PFSK-1 (cell line): ENCODE measurements at regions not wholly inside any gene's neighbourhood (a gene's known extent, or its start where the extent isn't known, plus 50 kb on each side); places are given as distances from the start of the nearest gene placed in this dataset.

ENCODE experiments used
- POLR2AphosphoS5 ChIP-seq: IDR thresholded peaks from 2 replicates; pipeline ENCODE4 v1.6.1; 2012; ENCODE audit warnings: low read depth, mild to moderate bottlenecking, control low read depth, low read length, moderate library complexity
- TAF1 ChIP-seq: IDR thresholded peaks from 2 replicates; pipeline ENCODE4 v1.6.1; 2012; ENCODE audit warnings: low read length, control low read depth, borderline replicate concordance; ENCODE audit not compliant: insufficient read depth
- TF ChIP-seq, protein P1 (sequence below), 2 experiments: IDR thresholded peaks; 2 replicates each; pipeline versions ENCODE4 v1.6.1 to v1.8.0; 2011 to 2012; ENCODE audit warnings: low read depth in 2 of 2, low read length in 2 of 2, control low read depth in 1 of 2, inconsistent platforms in 1 of 2, mild to moderate bottlenecking in 1 of 2, moderate library complexity in 1 of 2; ENCODE audit not compliant: insufficient read depth in 1 of 2

DNA sequence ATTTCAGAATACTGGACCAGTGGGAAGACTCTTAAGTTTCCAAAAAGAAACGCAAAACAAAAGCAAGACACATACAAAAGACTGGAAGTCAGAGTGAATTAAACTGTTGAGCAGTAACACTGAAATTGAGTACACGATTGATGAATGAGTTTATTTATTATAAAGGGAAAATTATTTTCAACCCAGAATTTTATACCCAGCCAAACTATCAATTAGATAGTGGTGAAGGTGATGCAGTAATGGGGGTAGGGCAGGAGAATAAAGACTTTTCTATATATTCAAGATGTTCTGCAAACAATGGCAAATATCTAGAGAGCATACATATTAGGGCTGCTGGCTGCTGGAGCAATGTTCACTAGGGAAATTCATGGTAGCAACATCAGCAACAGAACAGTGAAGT lies 143.7 kb upstream of the NPVF start:
- TF ChIP-seq TAF1 (no peak), POLR2AphosphoS5 (no peak)
- TF ChIP-seq, protein P1, sequence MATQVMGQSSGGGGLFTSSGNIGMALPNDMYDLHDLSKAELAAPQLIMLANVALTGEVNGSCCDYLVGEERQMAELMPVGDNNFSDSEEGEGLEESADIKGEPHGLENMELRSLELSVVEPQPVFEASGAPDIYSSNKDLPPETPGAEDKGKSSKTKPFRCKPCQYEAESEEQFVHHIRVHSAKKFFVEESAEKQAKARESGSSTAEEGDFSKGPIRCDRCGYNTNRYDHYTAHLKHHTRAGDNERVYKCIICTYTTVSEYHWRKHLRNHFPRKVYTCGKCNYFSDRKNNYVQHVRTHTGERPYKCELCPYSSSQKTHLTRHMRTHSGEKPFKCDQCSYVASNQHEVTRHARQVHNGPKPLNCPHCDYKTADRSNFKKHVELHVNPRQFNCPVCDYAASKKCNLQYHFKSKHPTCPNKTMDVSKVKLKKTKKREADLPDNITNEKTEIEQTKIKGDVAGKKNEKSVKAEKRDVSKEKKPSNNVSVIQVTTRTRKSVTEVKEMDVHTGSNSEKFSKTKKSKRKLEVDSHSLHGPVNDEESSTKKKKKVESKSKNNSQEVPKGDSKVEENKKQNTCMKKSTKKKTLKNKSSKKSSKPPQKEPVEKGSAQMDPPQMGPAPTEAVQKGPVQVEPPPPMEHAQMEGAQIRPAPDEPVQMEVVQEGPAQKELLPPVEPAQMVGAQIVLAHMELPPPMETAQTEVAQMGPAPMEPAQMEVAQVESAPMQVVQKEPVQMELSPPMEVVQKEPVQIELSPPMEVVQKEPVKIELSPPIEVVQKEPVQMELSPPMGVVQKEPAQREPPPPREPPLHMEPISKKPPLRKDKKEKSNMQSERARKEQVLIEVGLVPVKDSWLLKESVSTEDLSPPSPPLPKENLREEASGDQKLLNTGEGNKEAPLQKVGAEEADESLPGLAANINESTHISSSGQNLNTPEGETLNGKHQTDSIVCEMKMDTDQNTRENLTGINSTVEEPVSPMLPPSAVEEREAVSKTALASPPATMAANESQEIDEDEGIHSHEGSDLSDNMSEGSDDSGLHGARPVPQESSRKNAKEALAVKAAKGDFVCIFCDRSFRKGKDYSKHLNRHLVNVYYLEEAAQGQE (IDR thresholded peaks at IDR 0.05; ENCODE audit: insufficient read depth in 1 of 2, low read depth in 2 of 2, low read length in 2 of 2) = no peak
